ENCODE measurements at regions not wholly inside any gene's neighbourhood (a gene's known extent, or its start where the extent isn't known, plus 50 kb on each side); places are given as distances from the start of the nearest gene placed in this dataset.

GRCh38 chr14:36012621-36013020 is 163.9 kb downstream of the PTCSC3 start:
- no peak for TF ChIP-seq CTCF (IDR thresholded peaks at IDR 0.05)
- no peak for TF ChIP-seq POLR2A (IDR thresholded peaks at IDR 0.05)

Data from prostate gland (tissue), 2 donors.